MV-4-11 (cell line): ENCODE measurements at regions not wholly inside any gene's neighbourhood (a gene's known extent, or its start where the extent isn't known, plus 50 kb on each side); places are given as distances from the start of the nearest gene placed in this dataset.
"Not testable (repeated sequence)": the region's sequence is repeated elsewhere in the genome, so short reads cannot be mapped to it uniquely, and the experiment has no call there.

Source experiments
- DNase-seq: peaks from one replicate; lab custom pipeline; 2025; lab: John Stamatoyannopoulos, UW

GRCh38 chr17:71849783-71850768 lies 270.7 kb upstream of the SOX9 start:
- no peak for DNase-seq

- no peak for DNase-seq
Measured at GRCh38 chr17:71850812-71851211, 270.0 kb upstream of the SOX9 start.

- DNase-seq: no peak
Measured at GRCh38 chr17:71855010-71855409, 265.8 kb upstream of the SOX9 start.

GRCh38 chr17:71864755-71865154 lies 256.1 kb upstream of the SOX9 start:
- no peak for DNase-seq

- no peak for DNase-seq
Measured at GRCh38 chr17:71866095-71866494, 254.7 kb upstream of the SOX9 start.

- no peak for DNase-seq
Measured at GRCh38 chr17:71869293-71869692, 251.5 kb upstream of the SOX9 start.

GRCh38 chr17:71869841-71870545 lies 250.8 kb upstream of the SOX9 start:
- no peak for DNase-seq

- no peak for DNase-seq
Measured at GRCh38 chr17:71870546-71870862, 250.3 kb upstream of the SOX9 start.

GRCh38 chr17:71872843-71873485 lies 247.9 kb upstream of the SOX9 start:
- no peak for DNase-seq

- not testable (repeated sequence) for DNase-seq
Measured at GRCh38 chr17:71874773-71875172, 246.0 kb upstream of the SOX9 start.

GRCh38 chr17:71878271-71878670 lies 242.5 kb upstream of the SOX9 start:
- no peak for DNase-seq

- no peak for DNase-seq
Measured at GRCh38 chr17:71878998-71879397, 241.8 kb upstream of the SOX9 start.

GRCh38 chr17:71881041-71881440 lies 239.8 kb upstream of the SOX9 start:
- DNase-seq: no peak

GRCh38 chr17:71881581-71881980 lies 239.2 kb upstream of the SOX9 start:
- no peak for DNase-seq

- no peak for DNase-seq
Measured at GRCh38 chr17:71883258-71883657, 237.6 kb upstream of the SOX9 start.

- no peak for DNase-seq
Measured at GRCh38 chr17:71883845-71884244, 237.0 kb upstream of the SOX9 start.

GRCh38 chr17:71885662-71886061 lies 235.2 kb upstream of the SOX9 start:
- DNase-seq: no peak

- DNase-seq: no peak
Measured at GRCh38 chr17:71899317-71899716, 221.5 kb upstream of the SOX9 start.

- DNase-seq: no peak
Measured at GRCh38 chr17:71900621-71901229, 220.1 kb upstream of the SOX9 start.

- no peak for DNase-seq
Measured at GRCh38 chr17:71902894-71903506, 217.8 kb upstream of the SOX9 start.

GRCh38 chr17:71905376-71906031 lies 215.3 kb upstream of the SOX9 start:
- DNase-seq: no peak
